ENCODE measurements at regions not wholly inside any gene's neighbourhood (a gene's known extent, or its start where the extent isn't known, plus 50 kb on each side); places are given as distances from the start of the nearest gene placed in this dataset.

- TF ChIP-seq POLR2AphosphoS5 (IDR thresholded peaks at IDR 0.05; ENCODE audit: low read depth, low read length) (no peak), SIN3A (IDR thresholded peaks at IDR 0.05; ENCODE audit: borderline replicate concordance, insufficient read depth, low read length) (no peak), REST (IDR thresholded peaks at IDR 0.05; ENCODE audit: insufficient read depth in 1 of 2, low read depth in 2 of 2, low read length in 2 of 2) (no peak), TAF1 (IDR thresholded peaks at IDR 0.05; ENCODE audit: borderline replicate concordance, insufficient read depth, low read length) (no peak)
Measured at GRCh38 chr16:6297666-6298410, 1034.8 kb upstream of the RBFOX1 start.
